ENCODE measurements at regions not wholly inside any gene's neighbourhood (a gene's known extent, or its start where the extent isn't known, plus 50 kb on each side); places are given as distances from the start of the nearest gene placed in this dataset.
A peak's percentile ranks its signal among the peaks of the same experiment; 100 is the strongest.
"Not testable (repeated sequence)": the region's sequence is repeated elsewhere in the genome, so short reads cannot be mapped to it uniquely, and the experiment has no call there.

DNA sequence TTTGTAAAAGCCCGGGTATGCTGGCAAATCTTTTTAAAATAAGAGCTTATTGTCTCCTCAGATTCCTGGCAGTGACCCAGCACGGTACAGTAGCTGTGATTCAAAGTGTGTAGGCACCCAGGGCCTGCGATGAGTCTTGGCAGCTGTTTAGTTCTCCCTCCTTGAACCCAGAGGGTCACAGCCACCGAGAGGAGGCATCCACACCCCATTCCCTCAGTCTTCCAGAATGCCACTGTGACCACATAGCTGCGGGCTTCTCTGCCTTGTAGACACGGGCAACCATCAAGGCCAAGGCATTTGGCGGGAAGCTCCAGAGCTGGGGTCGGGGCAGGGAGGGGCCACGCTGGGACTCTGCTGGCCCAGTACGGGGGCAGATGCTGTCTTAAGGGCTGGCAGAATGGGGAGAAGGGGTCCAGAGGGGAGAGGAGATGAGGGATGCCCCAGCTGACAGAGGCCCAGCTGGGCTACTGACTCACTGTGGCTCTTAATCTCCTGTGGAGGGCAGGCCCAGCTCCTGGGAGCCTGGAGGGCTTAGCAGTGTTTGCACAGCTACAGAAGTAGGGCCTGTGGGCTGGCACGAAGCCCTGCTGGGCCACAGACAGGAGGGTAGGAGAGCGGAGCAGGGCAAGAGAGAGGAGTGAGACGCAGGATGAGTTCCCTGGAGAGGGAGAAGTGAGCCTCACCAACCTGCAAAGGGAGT lies 68.8 kb upstream of the DLG1 start:
- H3K4me3 ChIP-seq (ENCODE audit: low read length) = no peak overlapping the region
- TF ChIP-seq, protein P1, sequence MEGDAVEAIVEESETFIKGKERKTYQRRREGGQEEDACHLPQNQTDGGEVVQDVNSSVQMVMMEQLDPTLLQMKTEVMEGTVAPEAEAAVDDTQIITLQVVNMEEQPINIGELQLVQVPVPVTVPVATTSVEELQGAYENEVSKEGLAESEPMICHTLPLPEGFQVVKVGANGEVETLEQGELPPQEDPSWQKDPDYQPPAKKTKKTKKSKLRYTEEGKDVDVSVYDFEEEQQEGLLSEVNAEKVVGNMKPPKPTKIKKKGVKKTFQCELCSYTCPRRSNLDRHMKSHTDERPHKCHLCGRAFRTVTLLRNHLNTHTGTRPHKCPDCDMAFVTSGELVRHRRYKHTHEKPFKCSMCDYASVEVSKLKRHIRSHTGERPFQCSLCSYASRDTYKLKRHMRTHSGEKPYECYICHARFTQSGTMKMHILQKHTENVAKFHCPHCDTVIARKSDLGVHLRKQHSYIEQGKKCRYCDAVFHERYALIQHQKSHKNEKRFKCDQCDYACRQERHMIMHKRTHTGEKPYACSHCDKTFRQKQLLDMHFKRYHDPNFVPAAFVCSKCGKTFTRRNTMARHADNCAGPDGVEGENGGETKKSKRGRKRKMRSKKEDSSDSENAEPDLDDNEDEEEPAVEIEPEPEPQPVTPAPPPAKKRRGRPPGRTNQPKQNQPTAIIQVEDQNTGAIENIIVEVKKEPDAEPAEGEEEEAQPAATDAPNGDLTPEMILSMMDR (conservative IDR thresholded peaks at IDR 0.05; ENCODE audit: low read length) = no peak
- DNase-seq (ENCODE audit: low read depth) = peak; percentile 75

DNA sequence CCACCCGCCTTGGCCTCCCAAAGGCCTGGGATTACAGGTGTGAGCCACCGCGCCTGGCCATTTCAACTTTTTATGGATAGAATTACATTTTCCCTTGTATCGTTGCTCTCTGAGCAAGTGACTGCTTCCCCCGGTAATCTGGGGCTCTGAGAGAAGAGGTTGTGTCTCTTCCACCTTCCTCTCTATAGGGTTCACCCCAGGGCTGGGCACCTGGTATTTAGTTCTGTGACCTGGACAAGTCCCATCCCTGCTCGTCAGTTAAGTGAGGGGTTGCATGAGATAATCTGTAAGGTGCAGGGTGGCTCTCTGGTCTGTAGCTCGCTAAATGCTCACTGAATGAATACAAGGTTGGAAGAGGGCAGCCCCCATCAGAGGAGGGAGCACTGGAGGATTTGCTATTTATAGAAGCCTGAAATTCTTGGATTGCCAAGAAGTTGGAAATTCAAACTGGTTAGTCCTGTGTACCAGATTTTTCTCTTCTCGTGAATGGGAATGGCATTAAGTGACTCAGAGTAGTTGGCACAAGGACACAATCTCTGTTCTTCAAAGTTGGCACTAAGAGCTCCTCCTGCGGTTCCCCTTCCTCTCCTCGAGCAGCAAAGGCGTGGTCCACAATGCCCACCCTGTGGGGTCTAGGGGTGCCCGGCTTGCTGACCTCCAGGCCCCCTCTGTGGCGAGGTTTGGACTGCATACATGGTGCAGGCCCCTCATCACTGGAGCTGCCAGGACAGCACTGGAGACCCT lies 68.1 kb upstream of the DLG1 start:
- TF ChIP-seq, protein P1 (conservative IDR thresholded peaks at IDR 0.05; ENCODE audit: low read length) = no peak
- peak; percentile 77 for DNase-seq (ENCODE audit: low read depth)

DNA sequence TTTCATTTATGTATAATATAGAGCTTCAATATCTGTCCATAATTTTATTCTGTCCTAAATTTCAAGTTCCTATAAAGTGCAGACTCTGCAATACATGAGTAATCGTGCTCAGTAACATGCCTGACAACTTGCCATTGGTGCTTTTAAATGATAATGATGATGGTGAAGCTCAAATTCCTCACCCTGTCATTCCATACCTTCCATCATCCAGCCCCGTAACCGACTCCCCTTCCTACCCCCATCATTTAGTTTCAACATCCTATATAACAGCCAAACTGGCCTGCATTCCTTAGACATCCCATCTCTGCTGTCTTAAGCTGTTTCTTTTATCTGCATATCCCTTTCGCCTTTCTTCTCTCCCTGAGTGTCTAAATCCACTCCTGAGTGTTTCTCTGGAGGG lies 67.2 kb upstream of the DLG1 start:
- no peak for DNase-seq (ENCODE audit: low read depth)
- TF ChIP-seq, protein P1 (conservative IDR thresholded peaks at IDR 0.05; ENCODE audit: low read length) = no peak

More for the DNA sequence above, 68.1 kb upstream of the DLG1 start:
- no peak overlapping the region for H3K4me3 ChIP-seq (ENCODE audit: low read length)

DNA sequence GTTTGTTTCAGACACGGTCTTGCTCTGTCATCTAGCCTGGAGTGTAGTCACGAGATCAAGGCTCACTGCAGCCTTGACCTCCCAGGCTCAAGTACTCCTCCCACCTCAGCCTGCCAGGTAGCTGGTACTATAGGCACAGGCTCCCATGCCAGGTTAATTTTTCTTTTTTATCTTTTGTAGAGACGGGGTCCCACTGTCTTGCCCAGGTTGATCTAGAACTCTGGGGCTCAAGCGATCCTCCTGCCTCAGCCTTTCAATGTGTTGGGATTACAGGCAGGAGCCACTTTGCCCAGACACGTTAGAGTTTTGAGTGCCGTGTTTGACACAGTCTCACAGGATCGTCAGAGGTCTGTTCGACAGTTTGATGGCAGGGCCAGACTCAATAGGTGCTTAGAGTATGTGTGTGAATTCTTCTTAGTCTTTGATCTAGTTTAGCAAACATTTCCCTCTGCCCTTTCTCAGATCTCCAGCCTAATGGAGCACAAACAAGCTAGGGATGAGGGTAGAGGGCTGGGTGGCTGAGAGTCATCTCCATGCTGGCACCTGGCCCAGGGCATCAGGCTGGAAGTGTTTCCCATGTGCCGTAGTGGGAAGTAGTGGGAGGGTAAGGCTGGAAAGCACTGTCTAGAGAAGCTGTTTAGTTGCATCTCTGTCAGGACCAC lies 66.1 kb upstream of the DLG1 start:
- TF ChIP-seq, protein P1 (conservative IDR thresholded peaks at IDR 0.05; ENCODE audit: low read length) = no peak

More for the DNA sequence above, 67.2 kb upstream of the DLG1 start:
- no peak overlapping the region for H3K4me3 ChIP-seq (ENCODE audit: low read length)

DNA sequence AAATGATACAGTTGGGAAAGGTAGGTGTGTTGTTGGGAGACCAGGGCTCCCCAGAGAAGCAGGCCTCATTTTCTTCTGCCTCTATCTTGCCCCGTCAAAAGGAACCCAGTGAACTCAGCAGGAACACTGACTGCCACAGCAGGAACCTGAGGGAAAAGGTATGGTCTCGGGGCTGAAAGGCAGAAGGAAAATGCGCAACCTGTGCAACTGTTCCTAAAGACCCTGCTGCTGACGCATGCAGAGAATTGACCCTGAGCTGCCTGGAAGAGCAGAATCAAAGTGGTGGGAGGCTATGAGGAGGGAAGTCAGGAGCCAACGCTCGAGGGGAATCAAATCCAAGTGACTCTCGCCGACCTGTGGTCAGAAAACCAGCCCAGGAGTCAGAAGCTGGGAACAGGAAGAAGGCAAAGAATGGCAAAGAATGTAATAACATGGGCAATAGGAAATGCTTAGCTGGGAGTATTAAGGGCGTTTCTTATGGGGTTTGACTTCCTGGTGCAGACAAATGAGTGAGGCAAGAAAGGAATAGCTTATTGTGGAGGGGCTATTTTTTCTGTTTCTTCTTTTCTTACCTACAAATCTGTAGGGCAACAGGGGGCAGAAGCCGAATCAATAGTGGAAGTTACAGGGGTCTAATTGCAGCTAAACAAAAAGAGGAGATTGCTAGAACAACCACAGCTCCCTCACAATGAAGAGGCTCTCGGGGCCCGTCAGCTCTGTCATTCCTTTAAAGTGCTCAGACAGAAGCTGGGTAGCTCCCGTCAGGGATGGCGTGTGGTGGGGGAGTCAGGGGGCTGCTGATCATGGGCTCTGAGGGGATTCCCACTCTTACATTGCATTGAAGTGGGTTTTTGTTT lies 65.4 kb upstream of the DLG1 start:
- no peak overlapping the region for H3K4me3 ChIP-seq (ENCODE audit: low read length)
- TF ChIP-seq, protein P1 (conservative IDR thresholded peaks at IDR 0.05; ENCODE audit: low read length) = no peak
- no peak for DNase-seq (ENCODE audit: low read depth)

More for the DNA sequence above, 66.1 kb upstream of the DLG1 start:
- no peak for DNase-seq (ENCODE audit: low read depth)
- no peak overlapping the region for H3K4me3 ChIP-seq (ENCODE audit: low read length)

DNA sequence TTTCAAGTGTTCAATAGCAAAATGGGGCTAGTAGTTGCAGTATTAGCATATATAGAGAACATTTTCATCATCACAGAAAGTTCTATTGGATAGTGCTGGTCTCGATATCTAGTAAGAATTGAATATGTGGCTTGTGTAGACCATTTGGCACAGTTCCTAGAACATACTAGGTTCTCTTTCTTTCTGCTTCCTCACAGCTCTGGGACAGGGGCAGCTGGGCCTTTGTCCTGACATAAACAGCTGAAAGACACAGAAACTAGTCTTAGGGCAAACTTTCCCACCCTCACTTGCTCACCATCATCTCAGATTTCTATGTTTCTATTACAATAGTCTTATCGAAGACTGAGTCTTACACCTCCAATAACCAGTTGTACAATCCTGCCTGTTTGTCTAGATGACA lies 63.7 kb upstream of the DLG1 start:
- no peak for DNase-seq (ENCODE audit: low read depth)
- no peak overlapping the region for H3K4me3 ChIP-seq (ENCODE audit: low read length)
- TF ChIP-seq, protein P1 (conservative IDR thresholded peaks at IDR 0.05; ENCODE audit: low read length) = no peak

DNA sequence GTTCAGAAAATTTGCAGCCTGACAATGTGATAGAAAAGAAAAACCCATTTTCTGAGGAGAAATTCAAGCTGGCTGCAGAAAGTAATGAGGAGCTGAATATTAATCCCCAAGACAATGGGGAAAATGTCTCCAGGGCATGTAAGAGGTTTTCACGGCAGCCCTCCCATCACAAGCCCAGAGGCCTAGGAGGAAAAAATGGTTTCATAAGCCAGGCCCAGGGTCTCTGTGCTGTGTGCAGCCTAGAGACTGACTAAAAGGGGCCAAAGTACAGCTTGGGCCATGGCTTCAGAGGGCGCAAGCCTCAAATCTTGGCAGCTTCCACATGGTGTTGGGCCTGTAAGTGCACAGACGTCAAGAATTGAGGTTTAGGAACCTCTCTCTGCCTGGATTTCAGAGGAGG lies 61.7 kb upstream of the DLG1 start:
- DNase-seq (ENCODE audit: low read depth); H3K4me3 ChIP-seq (ENCODE audit: low read length): not testable (repeated sequence)

DNA sequence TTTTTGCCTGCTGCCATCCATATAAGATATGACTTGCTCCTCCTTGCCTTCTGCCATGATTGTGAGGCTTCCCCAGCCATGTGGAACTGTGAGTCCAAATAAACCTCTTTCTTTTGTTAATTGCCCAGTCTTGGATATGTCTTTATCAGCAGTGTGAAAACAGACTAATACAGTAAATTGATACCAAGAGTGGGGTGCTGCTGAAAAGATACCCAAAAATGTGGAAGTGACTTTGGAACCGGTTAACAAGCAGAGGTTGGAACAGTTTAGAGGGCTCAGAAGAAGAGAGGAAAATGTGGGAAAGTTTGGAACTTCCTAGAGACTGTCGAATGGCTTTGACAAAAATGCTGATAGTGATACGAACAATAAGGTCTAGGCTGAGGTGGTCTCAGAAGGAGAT lies 61.1 kb upstream of the DLG1 start:
- not testable (repeated sequence) for H3K4me3 ChIP-seq (ENCODE audit: low read length); DNase-seq (ENCODE audit: low read depth)
